Ascending aorta (tissue), 2 donors: ENCODE measurements at regions not wholly inside any gene's neighbourhood (a gene's known extent, or its start where the extent isn't known, plus 50 kb on each side); places are given as distances from the start of the nearest gene placed in this dataset.

Experiments used
- DNase-seq, 2 donors: peaks; one replicate each; pipeline ENCODE4 v3.0.0-alpha.2; 2019; ENCODE audit warnings: low spot score in 2 of 2
- H3K27ac ChIP-seq, 2 donors: fragments of 200-600 bp; sonication (generic); one replicate each; pipeline ENCODE4 v1.5.1; 2016 to 2017; ENCODE audit warnings: mild to moderate bottlenecking in 1 of 2
- H3K27me3 ChIP-seq: fragments of 200-600 bp; sonication (generic); one replicate; pipeline ENCODE4 v1.5.1; 2017
- H3K36me3 ChIP-seq, 2 donors: fragments of 200-600 bp; sonication (generic); one replicate each; pipeline ENCODE4 v1.5.1; 2016
- H3K4me1 ChIP-seq, 2 donors: fragments of 200-600 bp; sonication (generic); one replicate each; pipeline ENCODE4 v1.5.1; 2016 to 2017; ENCODE audit warnings: mild to moderate bottlenecking in 1 of 2
- H3K4me3 ChIP-seq, 2 donors: fragments of 200-600 bp; sonication (generic); one replicate each; pipeline ENCODE4 v1.5.1; 2016 to 2017; ENCODE audit warnings: mild to moderate bottlenecking in 1 of 2
- H3K9me3 ChIP-seq, 2 donors: fragments of 200-600 bp; sonication (generic); one replicate each; pipeline ENCODE4 v1.5.1; 2016
- intact Hi-C: fragments of 100-400 bp; cut with DNase I; formaldehyde crosslinking; loops from one replicate; pipeline ENCODE4 v1.15.1; 2023
- TF ChIP-seq, protein P1 (sequence below), 3 experiments: fragments of 200-600 bp in 2 of 3; fragments of 450-650 bp in 1 of 3; sonication (generic) in 2 of 3; IDR thresholded peaks; one replicate each; pipeline ENCODE4 v1.5.1; 2016 to 2019; ENCODE audit warnings: antibody characterized with exemption in 3 of 3, mild to moderate bottlenecking in 1 of 3, moderate library complexity in 1 of 3

DNA sequence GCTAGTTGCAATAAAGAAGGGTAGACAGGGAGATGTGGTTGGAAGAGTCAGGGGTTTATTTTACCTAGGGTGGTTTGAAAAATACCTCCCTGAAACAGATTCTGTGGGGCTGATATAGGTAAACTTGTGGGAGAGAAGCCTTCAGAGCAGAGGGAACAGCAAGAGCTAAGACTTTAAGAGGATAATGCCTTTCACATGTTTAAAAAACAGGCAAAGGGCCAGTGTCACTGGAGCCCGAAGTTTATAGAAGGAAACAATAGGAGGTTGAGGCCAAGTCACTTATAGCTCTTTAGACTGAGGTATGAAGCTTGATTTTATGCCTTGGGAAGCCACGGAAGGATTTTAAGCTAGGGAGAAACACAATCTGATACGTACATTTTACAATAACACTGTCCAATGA, 448.7 kb downstream of the TAFA4 start:
- Histone ChIP-seq H3K27ac (no peak overlapping the region), H3K36me3 (no peaks in the 10 kb centered on the region), H3K4me1 (no peaks in the 10 kb centered on the region), H3K4me3 (no peak overlapping the region), H3K9me3 (no peaks in the 10 kb centered on the region), H3K27me3 (no peaks in the 10 kb centered on the region)
- TF ChIP-seq, protein P1, sequence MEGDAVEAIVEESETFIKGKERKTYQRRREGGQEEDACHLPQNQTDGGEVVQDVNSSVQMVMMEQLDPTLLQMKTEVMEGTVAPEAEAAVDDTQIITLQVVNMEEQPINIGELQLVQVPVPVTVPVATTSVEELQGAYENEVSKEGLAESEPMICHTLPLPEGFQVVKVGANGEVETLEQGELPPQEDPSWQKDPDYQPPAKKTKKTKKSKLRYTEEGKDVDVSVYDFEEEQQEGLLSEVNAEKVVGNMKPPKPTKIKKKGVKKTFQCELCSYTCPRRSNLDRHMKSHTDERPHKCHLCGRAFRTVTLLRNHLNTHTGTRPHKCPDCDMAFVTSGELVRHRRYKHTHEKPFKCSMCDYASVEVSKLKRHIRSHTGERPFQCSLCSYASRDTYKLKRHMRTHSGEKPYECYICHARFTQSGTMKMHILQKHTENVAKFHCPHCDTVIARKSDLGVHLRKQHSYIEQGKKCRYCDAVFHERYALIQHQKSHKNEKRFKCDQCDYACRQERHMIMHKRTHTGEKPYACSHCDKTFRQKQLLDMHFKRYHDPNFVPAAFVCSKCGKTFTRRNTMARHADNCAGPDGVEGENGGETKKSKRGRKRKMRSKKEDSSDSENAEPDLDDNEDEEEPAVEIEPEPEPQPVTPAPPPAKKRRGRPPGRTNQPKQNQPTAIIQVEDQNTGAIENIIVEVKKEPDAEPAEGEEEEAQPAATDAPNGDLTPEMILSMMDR (IDR thresholded peaks at IDR 0.05): no peak
- DNase-seq: no peak
- intact Hi-C loops: no loop called here

DNA sequence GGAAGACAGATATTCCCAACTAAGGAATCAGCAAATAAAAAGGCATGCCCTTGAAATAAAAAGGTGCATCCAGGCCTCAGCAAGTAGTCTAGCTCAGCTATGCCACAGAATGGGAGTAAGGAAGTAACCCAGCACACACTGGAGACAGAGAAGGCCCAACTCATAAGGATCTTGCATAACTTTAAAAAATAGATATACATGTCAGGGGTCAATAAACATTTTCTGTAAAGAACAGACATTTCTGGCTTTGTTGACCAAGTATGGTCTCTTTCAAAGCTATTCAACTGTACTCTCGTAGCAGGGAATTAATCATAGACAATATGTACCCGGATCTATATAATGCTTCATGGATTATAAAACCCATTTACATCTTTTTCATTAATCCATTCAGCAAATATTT, 449.3 kb downstream of the TAFA4 start:
- no peaks in the 10 kb centered on the region for H3K36me3 ChIP-seq
- no peak for DNase-seq
- no peaks in the 10 kb centered on the region for H3K9me3 ChIP-seq
- no peaks in the 10 kb centered on the region for H3K27me3 ChIP-seq
- H3K27ac ChIP-seq: no peak overlapping the region
- intact Hi-C loops: no loop called here
- H3K4me3 ChIP-seq: no peak overlapping the region
- H3K4me1 ChIP-seq: no peaks in the 10 kb centered on the region
- TF ChIP-seq, protein P1 (IDR thresholded peaks at IDR 0.05): no peak

DNA sequence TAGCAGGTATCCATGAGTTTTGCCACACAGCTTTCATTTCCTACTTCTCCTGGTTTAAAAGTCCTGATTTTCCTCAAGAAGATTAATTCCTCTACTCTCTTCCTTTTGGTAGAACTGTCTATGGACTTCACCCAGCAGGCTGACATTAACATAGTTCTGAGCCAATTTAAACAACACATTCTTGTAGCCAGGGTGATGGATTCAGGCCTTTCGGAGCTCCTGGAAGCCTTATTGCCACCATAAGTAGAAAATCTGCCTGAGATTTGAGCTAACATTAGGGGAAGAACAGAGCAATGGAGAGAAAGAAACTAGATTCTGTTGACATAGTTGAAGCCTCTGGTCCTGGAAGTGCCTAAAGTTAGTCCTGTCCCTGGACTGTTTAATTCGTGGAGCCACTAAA, 449.8 kb downstream of the TAFA4 start:
- H3K36me3 ChIP-seq: no peaks in the 10 kb centered on the region
- H3K27ac ChIP-seq: no peak overlapping the region
- H3K4me1 ChIP-seq: no peaks in the 10 kb centered on the region
- no peak for DNase-seq
- H3K27me3 ChIP-seq: no peaks in the 10 kb centered on the region
- TF ChIP-seq, protein P1 (IDR thresholded peaks at IDR 0.05): no peak
- H3K9me3 ChIP-seq: no peaks in the 10 kb centered on the region
- intact Hi-C loops: no loop called here
- H3K4me3 ChIP-seq: no peak overlapping the region

DNA sequence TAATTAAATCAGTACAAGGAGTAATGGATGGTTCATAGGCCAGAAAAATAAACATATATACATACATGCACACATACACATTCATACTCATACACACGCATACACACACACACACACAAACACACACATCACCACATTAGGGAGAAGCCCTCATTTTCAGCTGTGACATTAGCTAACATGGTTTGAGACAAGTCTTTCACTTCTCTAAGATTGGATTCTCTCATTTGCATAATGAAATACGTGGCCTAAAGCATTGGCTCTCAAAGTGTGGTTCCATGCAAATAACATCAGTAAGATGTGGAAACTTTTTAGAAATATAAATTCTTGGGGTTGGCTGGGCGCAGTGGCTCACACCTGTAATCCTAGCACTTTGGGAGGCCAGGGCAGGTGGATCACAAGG, 452.6 kb downstream of the TAFA4 start:
- Histone ChIP-seq H3K36me3 (no peaks in the 10 kb centered on the region), H3K9me3 (no peaks in the 10 kb centered on the region), H3K27me3 (no peaks in the 10 kb centered on the region), H3K4me1 (no peaks in the 10 kb centered on the region), H3K4me3 (no peak overlapping the region), H3K27ac (no peak overlapping the region)
- intact Hi-C loops: no loop called here
- TF ChIP-seq, protein P1 (IDR thresholded peaks at IDR 0.05): no peak
- no peak for DNase-seq

DNA sequence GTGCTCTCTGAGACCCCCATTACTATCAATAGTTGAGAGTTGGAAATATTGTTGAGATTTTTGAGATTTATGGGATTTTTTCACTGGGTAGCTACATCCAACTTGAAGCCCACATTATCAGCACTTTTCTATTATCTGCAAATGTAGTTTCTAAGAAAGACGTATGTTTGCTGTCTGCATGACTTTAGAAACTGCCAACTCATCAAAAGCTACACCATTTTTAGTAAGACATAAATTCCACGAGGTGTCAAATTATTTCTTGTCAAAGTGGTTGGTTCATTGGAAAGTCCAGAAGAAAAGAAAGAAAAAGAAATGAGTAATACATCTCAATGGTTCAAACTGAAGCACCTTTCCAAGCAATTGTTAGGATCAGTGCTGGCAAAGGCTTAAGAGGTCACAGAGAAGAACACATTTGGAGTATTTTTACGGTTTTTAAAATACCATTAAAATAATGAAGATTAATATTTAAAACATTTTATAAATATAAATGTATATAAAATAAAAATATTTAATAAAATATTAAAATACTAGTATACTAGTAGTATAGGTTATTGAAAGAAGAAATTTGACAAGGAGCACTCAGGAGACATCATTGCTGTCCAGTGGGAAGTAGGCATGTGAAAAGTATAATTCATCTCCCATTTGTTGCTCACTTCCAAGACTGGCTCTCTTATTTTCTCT, 463.5 kb downstream of the TAFA4 start:
- Histone ChIP-seq H3K9me3 (no peaks in the 10 kb centered on the region), H3K4me3 (no peak overlapping the region), H3K4me1 (no peaks in the 10 kb centered on the region), H3K27me3 (no peaks in the 10 kb centered on the region), H3K36me3 (no peaks in the 10 kb centered on the region), H3K27ac (no peak overlapping the region)
- DNase-seq: no peak
- TF ChIP-seq, protein P1 (IDR thresholded peaks at IDR 0.05): no peak
- intact Hi-C loops: no loop called here

DNA sequence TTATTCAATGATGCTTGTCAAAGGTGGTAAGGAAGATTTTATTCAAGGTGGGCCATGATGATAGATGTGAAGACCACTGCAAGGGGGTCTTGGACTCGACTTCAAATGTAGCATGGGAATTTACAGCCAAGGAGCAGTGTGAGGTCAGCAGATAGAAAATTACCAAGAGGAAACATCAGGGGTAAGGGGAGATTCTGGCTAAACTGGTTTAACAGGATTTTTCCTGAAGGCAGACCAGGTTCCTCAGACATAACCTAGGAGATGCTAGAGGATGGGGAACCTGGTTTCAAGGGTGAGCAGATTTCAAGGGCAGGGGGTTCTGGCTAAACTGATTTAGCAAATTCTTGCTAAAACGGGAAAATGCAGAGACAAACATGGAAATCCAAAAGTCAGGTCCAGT, 464.9 kb downstream of the TAFA4 start:
- no peak overlapping the region for H3K4me3 ChIP-seq
- intact Hi-C loops: no loop called here

More for the DNA sequence above, 464.9 kb downstream of the TAFA4 start:
- H3K9me3 ChIP-seq: no peaks in the 10 kb centered on the region
- no peaks in the 10 kb centered on the region for H3K4me1 ChIP-seq
- H3K27me3 ChIP-seq: no peaks in the 10 kb centered on the region
- no peak overlapping the region for H3K27ac ChIP-seq
- DNase-seq: no peak
- TF ChIP-seq, protein P1 (IDR thresholded peaks at IDR 0.05): no peak
- H3K36me3 ChIP-seq: no peaks in the 10 kb centered on the region
